H9 (cell line): ENCODE measurements at regions not wholly inside any gene's neighbourhood (a gene's known extent, or its start where the extent isn't known, plus 50 kb on each side); places are given as distances from the start of the nearest gene placed in this dataset.

ENCODE experiments used
- DNase-seq: peaks from one replicate; pipeline ENCODE4 v3.0.0-alpha.2; 2017
- H2AFZ ChIP-seq: one replicate; pipeline ENCODE4 v1.6.1; 2013; ENCODE audit warnings: mild to moderate bottlenecking, low read length, control low read depth, moderate library complexity
- H2AK5ac ChIP-seq: 2 replicates; pipeline ENCODE4 v1.6.1; 2013; ENCODE audit warnings: low read length, control low read depth, mixed read lengths; ENCODE audit not compliant: insufficient read length
- H2BK120ac ChIP-seq: one replicate; pipeline ENCODE4 v1.6.1; 2013; ENCODE audit warnings: low read depth, mild to moderate bottlenecking, low read length, control low read depth, inconsistent platforms; ENCODE audit not compliant: poor library complexity, severe bottlenecking
- H2BK12ac ChIP-seq: 2 replicates; pipeline ENCODE4 v1.6.1; 2013; ENCODE audit warnings: low read length, control low read depth, mixed read lengths, low read depth; ENCODE audit not compliant: insufficient read length
- H2BK15ac ChIP-seq: 2 replicates; pipeline ENCODE4 v1.6.1; 2013; ENCODE audit warnings: low read depth, low read length, control low read depth
- H2BK20ac ChIP-seq: one replicate; pipeline ENCODE4 v1.6.1; 2013; ENCODE audit warnings: low read depth, mild to moderate bottlenecking, low read length, control low read depth, inconsistent platforms; ENCODE audit not compliant: poor library complexity, severe bottlenecking
- H2BK5ac ChIP-seq: 2 replicates; pipeline ENCODE4 v1.6.1; 2013; ENCODE audit warnings: low read length, control low read depth, mixed read lengths; ENCODE audit not compliant: insufficient read length
- H3K14ac ChIP-seq: 2 replicates; pipeline ENCODE4 v1.6.1; 2013; ENCODE audit warnings: low read length, control low read depth; ENCODE audit not compliant: insufficient read depth
- H3K18ac ChIP-seq: 2 replicates; pipeline ENCODE4 v1.6.1; 2013; ENCODE audit warnings: low read depth, mild to moderate bottlenecking, mixed read lengths, low read length, control low read depth; ENCODE audit not compliant: insufficient read length
- H3K23ac ChIP-seq: 2 replicates; pipeline ENCODE4 v1.6.1; 2013; ENCODE audit warnings: low read length, control low read depth, mixed read lengths, low read depth; ENCODE audit not compliant: insufficient read length
- H3K23me2 ChIP-seq: 2 replicates; pipeline ENCODE4 v1.6.1; 2013; ENCODE audit warnings: low read depth, mild to moderate bottlenecking, mixed read lengths, low read length, control low read depth; ENCODE audit not compliant: insufficient read length, poor library complexity, severe bottlenecking
- H3K27ac ChIP-seq: 2 replicates; pipeline ENCODE4 v1.5.1; 2013; ENCODE audit warnings: low read length, control low read depth, mixed read lengths, low read depth; ENCODE audit not compliant: insufficient read length
- H3K27me3 ChIP-seq: 2 replicates; pipeline ENCODE4 v1.6.1; 2013; ENCODE audit warnings: low read length, control low read depth, inconsistent platforms; ENCODE audit not compliant: insufficient read depth
- H3K4ac ChIP-seq: 2 replicates; pipeline ENCODE4 v1.6.1; 2013; ENCODE audit warnings: low read depth, mild to moderate bottlenecking, control low read depth, inconsistent platforms, low read length, moderate library complexity
- H3K4me1 ChIP-seq: 2 replicates; pipeline ENCODE4 v1.6.1; 2013; ENCODE audit warnings: low read length, control low read depth, inconsistent platforms; ENCODE audit not compliant: insufficient read depth
- H3K4me2 ChIP-seq: 2 replicates; pipeline ENCODE4 v1.6.1; 2013; ENCODE audit warnings: low read length, control low read depth, mixed read lengths; ENCODE audit not compliant: insufficient read length, insufficient read depth
- H3K56ac ChIP-seq: 2 replicates; pipeline ENCODE4 v1.6.1; 2013; ENCODE audit warnings: low read depth, mild to moderate bottlenecking, mixed read lengths, low read length, control low read depth; ENCODE audit not compliant: insufficient read length
- H3K79me1 ChIP-seq: 2 replicates; pipeline ENCODE4 v1.6.1; 2013; ENCODE audit warnings: low read depth, mild to moderate bottlenecking, moderate library complexity, low read length, control low read depth, inconsistent platforms; ENCODE audit not compliant: insufficient read depth, poor library complexity, severe bottlenecking
- H3K79me2 ChIP-seq: 2 replicates; pipeline ENCODE4 v1.6.1; 2013; ENCODE audit warnings: low read length, control low read depth, inconsistent platforms; ENCODE audit not compliant: insufficient read depth
- H3K9ac ChIP-seq: 2 replicates; pipeline ENCODE4 v1.6.1; 2013; ENCODE audit warnings: low read length, control low read depth, mixed read lengths; ENCODE audit not compliant: insufficient read length; ENCODE audit errors: extremely low read depth
- H3K9me3 ChIP-seq: one replicate; pipeline ENCODE4 v1.6.1; 2013; ENCODE audit warnings: low read depth, low read length, inconsistent platforms; ENCODE audit not compliant: control insufficient read depth
- H3T11ph ChIP-seq: one replicate; pipeline ENCODE4 v1.6.1; 2013; ENCODE audit warnings: mild to moderate bottlenecking, low read length, control low read depth, inconsistent platforms
- H4K20me1 ChIP-seq: one replicate; pipeline ENCODE4 v1.6.1; 2013; ENCODE audit not compliant: control insufficient read depth, insufficient read length, insufficient read depth
- H4K5ac ChIP-seq: 2 replicates; pipeline ENCODE4 v1.6.1; 2013; ENCODE audit warnings: low read depth, mild to moderate bottlenecking, mixed read lengths, low read length, control low read depth; ENCODE audit not compliant: insufficient read length
- H4K8ac ChIP-seq: replicated peaks from 2 replicates; pipeline ENCODE4 v1.6.1; 2013; ENCODE audit warnings: low read length, control low read depth, mixed read lengths, low read depth; ENCODE audit not compliant: insufficient read length
- H4K91ac ChIP-seq: 2 replicates; pipeline ENCODE4 v1.6.1; 2013; ENCODE audit warnings: low read depth, mild to moderate bottlenecking, moderate library complexity, mixed read lengths, low read length, control low read depth; ENCODE audit not compliant: insufficient read length
- H3K27ac Mint-ChIP-seq, 3 experiments: 2 replicates in 2 of 3; 3 replicates in 1 of 3; pipeline ENCODE4 v1.8.0; 2020 to 2021; ENCODE audit warnings: mixed read lengths in 3 of 3, mild to moderate bottlenecking in 1 of 3, moderate library complexity in 1 of 3
- H3K27me3 Mint-ChIP-seq: 2 replicates; pipeline ENCODE4 v1.8.0; 2021; ENCODE audit warnings: low read depth, mild to moderate bottlenecking, moderate library complexity, mixed read lengths
- H3K36me3 Mint-ChIP-seq, 3 experiments: 2 replicates in 2 of 3; 3 replicates in 1 of 3; pipeline ENCODE4 v1.8.0; 2020 to 2021; ENCODE audit warnings: low read depth in 3 of 3, mixed read lengths in 3 of 3; ENCODE audit not compliant: insufficient read depth in 1 of 3
- H3K4me1 Mint-ChIP-seq, 2 experiments: 2 replicates each; pipeline ENCODE4 v1.8.0; 2020; ENCODE audit warnings: mixed read lengths in 2 of 2
- H3K4me3 Mint-ChIP-seq, 2 experiments: 2 replicates in 1 of 2; 3 replicates in 1 of 2; pipeline ENCODE4 v1.8.0; 2020 to 2021; ENCODE audit warnings: mild to moderate bottlenecking in 2 of 2, mixed read lengths in 2 of 2, moderate library complexity in 1 of 2
- H3K9me3 Mint-ChIP-seq, 2 experiments: 2 replicates in 1 of 2; 3 replicates in 1 of 2; pipeline ENCODE4 v1.8.0; 2020; ENCODE audit warnings: mild to moderate bottlenecking in 2 of 2, mixed read lengths in 2 of 2, moderate library complexity in 1 of 2
- CTCF ChIP-seq: fragments of 200-600 bp; sonication (generic); conservative IDR thresholded peaks from 3 replicates; pipeline ENCODE4 v1.8.0; 2021; ENCODE audit warnings: antibody characterized with exemption, mild to moderate bottlenecking
- WGBS: extraction: QIAGEN DNeasy Blood & Tissue Kit; methylation state at CpG from one replicate; pipeline ENCODE4 v1.1.7; 2013; ENCODE audit warnings: missing lambda C conversion rate, low lambda C conversion rate, mixed read lengths; ENCODE audit not compliant: insufficient read length; ENCODE audit errors: extremely low coverage; 5-methylcytosine and 5-hydroxymethylcytosine counted together

DNA sequence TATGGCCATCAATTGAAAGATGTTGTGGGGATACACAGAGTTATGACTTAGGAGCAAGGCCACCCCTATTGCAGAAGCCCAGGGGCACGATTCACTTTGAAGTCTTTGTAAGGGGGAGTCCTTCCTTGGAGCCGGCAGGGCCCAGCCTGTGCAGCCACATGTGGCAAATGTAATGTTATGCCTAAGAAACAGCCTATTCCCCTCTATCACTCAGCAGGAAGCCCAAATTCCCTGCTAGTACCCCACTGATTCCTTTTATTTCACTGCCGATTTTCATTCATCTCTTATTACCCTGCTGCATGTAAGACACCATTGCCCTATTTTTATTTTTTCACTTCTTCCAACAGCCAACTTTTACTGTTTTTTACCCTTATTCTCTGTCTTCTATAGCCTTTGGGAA lies 233.2 kb downstream of the PMP22 start:
- H3K23ac ChIP-seq = no peak overlapping the region
- no peak overlapping the region for H3K4me2 ChIP-seq
- no peak overlapping the region for H2BK120ac ChIP-seq
- H4K8ac ChIP-seq = no peak overlapping the region
- H3K9me3 ChIP-seq = no peaks in the 10 kb centered on the region
- H4K5ac ChIP-seq = no peak overlapping the region
- DNase-seq = no peak
- no peak overlapping the region for H3T11ph ChIP-seq
- Mint-ChIP-seq H3K36me3 (peaks cover 0 to 5% (median 0%) of the 10 kb centered on the region in 3 experiments; a peak in 2 of 7 replicates), H3K4me1 (peaks cover 44 to 50% of the 10 kb centered on the region in 2 experiments), H3K27ac (0 out of 7 replicates have a peak overlapping the region, but pooled peaks of 1 of the 3 experiments have one; percentile 35), H3K9me3 (peaks cover 0 to 3% of the 10 kb centered on the region in 2 experiments; a peak in 1 of 5 replicates), H3K4me3 (no peak overlapping the region), H3K27me3 (no peaks in the 10 kb centered on the region; the same call in 1 of the 2 replicates)
- H3K23me2 ChIP-seq = no peaks in the 10 kb centered on the region
- H4K91ac ChIP-seq = no peak overlapping the region
- H3K79me2 ChIP-seq = no peaks in the 10 kb centered on the region
- H3K56ac ChIP-seq = no peak overlapping the region
- H2AFZ ChIP-seq = no peak overlapping the region
- TF ChIP-seq CTCF = no peak
- no peaks in the 10 kb centered on the region for H4K20me1 ChIP-seq
- H3K4ac ChIP-seq = no peak overlapping the region
- no peak overlapping the region for H2BK5ac ChIP-seq
- no peaks in the 10 kb centered on the region for H3K27me3 ChIP-seq
- H3K14ac ChIP-seq = no peak overlapping the region
- H3K4me1 ChIP-seq = peaks cover 8% of the 10 kb centered on the region; the same call in 1 of the 2 replicates
- no peak overlapping the region for H2AK5ac ChIP-seq
- H2BK20ac ChIP-seq = no peak overlapping the region
- no peak overlapping the region for H2BK15ac ChIP-seq
- H3K9ac ChIP-seq = no peak overlapping the region
- H3K79me1 ChIP-seq = no peaks in the 10 kb centered on the region
- no CpG with 5 or more reads among the region's 3 CpGs for WGBS
- no peak overlapping the region for H3K18ac ChIP-seq
- H3K27ac ChIP-seq = no peak overlapping the region
- H2BK12ac ChIP-seq = no peak overlapping the region
